ENCODE measurements at regions not wholly inside any gene's neighbourhood (a gene's known extent, or its start where the extent isn't known, plus 50 kb on each side); places are given as distances from the start of the nearest gene placed in this dataset.

DNA sequence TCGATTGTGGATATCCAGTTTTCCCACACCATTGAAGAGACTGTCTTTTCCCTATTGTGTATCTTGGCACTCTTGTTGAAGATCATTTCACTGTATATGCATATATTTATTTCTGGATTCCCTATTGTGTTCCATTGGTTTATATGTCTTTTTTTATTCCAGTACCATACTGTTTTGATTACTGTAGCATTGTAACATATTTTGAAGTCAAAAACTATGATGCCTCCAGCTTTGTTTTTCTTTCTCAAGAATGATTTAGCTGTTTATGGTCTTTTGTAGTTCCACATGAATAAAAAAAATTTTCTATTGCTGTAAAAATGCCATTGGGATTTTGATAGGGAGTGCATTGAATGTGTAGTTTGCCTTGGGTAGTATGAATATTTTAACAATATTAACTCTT is 128.1 kb upstream of the SLC38A2 start:
- TF ChIP-seq YY1 (IDR thresholded peaks at IDR 0.05; ENCODE audit: insufficient read depth, insufficient read length), result no peak
- TF ChIP-seq SUZ12 (IDR thresholded peaks at IDR 0.05; ENCODE audit: extremely low read depth, insufficient read depth, insufficient read length), result no peak

Measured in NT2/D1 (cell line).